GM23248 (cell line): ENCODE measurements at regions not wholly inside any gene's neighbourhood (a gene's known extent, or its start where the extent isn't known, plus 50 kb on each side); places are given as distances from the start of the nearest gene placed in this dataset.
"Not testable (repeated sequence)": the region's sequence is repeated elsewhere in the genome, so short reads cannot be mapped to it uniquely, and the experiment has no call there.

Source experiments
- DNase-seq: peaks from one replicate; pipeline ENCODE4 v3.0.0-alpha.2; 2015
- H2AFZ ChIP-seq: fragments of 200-600 bp; sonication (generic); 2 replicates; pipeline ENCODE4 v1.6.1; 2016; ENCODE audit warnings: antibody characterized with exemption
- H3F3A ChIP-seq: fragments of 200-600 bp; sonication (generic); 2 replicates; pipeline ENCODE4 v1.6.1; 2016; ENCODE audit warnings: mild to moderate bottlenecking, antibody characterized with exemption, mixed run types; ENCODE audit not compliant: insufficient read depth
- H3K27ac ChIP-seq: fragments of 200-600 bp; sonication (generic); 2 replicates; pipeline ENCODE4 v1.5.1; 2016; ENCODE audit warnings: mild to moderate bottlenecking
- H3K27me3 ChIP-seq: fragments of 200-600 bp; sonication (generic); replicated peaks from 2 replicates; pipeline ENCODE4 v1.6.1; 2016; ENCODE audit warnings: mild to moderate bottlenecking; ENCODE audit not compliant: insufficient read depth
- H3K36me3 ChIP-seq: fragments of 200-600 bp; sonication (generic); 2 replicates; pipeline ENCODE4 v1.6.1; 2016; ENCODE audit warnings: low read depth, mild to moderate bottlenecking
- H3K4me1 ChIP-seq: fragments of 200-600 bp; sonication (generic); 2 replicates; pipeline ENCODE4 v1.6.1; 2016; ENCODE audit warnings: mild to moderate bottlenecking; ENCODE audit not compliant: insufficient read depth
- H3K4me2 ChIP-seq: fragments of 200-600 bp; sonication (generic); one replicate; pipeline ENCODE4 v1.6.1; 2016; ENCODE audit warnings: mild to moderate bottlenecking; ENCODE audit not compliant: unreplicated experiment
- H3K4me3 ChIP-seq: fragments of 200-600 bp; sonication (generic); 2 replicates; pipeline ENCODE4 v1.5.1; 2016; ENCODE audit warnings: mild to moderate bottlenecking
- H3K79me2 ChIP-seq: fragments of 200-600 bp; sonication (generic); 2 replicates; pipeline ENCODE4 v1.6.1; 2016; ENCODE audit warnings: mild to moderate bottlenecking; ENCODE audit not compliant: insufficient read depth
- H3K9ac ChIP-seq: fragments of 200-600 bp; sonication (generic); 2 replicates; pipeline ENCODE4 v1.6.1; 2016; ENCODE audit warnings: mild to moderate bottlenecking
- H3K9me2 ChIP-seq: fragments of 200-600 bp; sonication (generic); 2 replicates; pipeline ENCODE4 v1.6.1; 2016; ENCODE audit warnings: mixed run types, mild to moderate bottlenecking, moderate library complexity; ENCODE audit not compliant: insufficient read depth
- H3K9me3 ChIP-seq: fragments of 200-600 bp; sonication (generic); one replicate; pipeline ENCODE4 v1.6.1; 2017; ENCODE audit warnings: low read depth
- H4K20me1 ChIP-seq: fragments of 200-600 bp; sonication (generic); 2 replicates; pipeline ENCODE4 v1.6.0; 2016; ENCODE audit not compliant: insufficient read depth
- EZH2 ChIP-seq: fragments of 200-600 bp; sonication (generic); IDR thresholded peaks from 2 replicates; pipeline ENCODE4 v1.6.1; 2018; ENCODE audit warnings: antibody characterized with exemption, mild to moderate bottlenecking; ENCODE audit not compliant: insufficient read depth, poor library complexity, severe bottlenecking
- EZH2phosphoT487 ChIP-seq: fragments of 200-600 bp; sonication (generic); IDR thresholded peaks from 2 replicates; pipeline ENCODE4 v1.6.1; 2018; ENCODE audit warnings: antibody characterized with exemption, moderate library complexity, mild to moderate bottlenecking, low read depth; ENCODE audit not compliant: insufficient read depth
- WGBS, 2 experiments: methylation state at CpG; one replicate each; pipeline ENCODE4 v1.1.6; 2015 to 2017; ENCODE audit warnings: low lambda C conversion rate in 2 of 2, low coverage in 1 of 2; ENCODE audit errors: missing lambda C conversion rate in 2 of 2; 5-methylcytosine and 5-hydroxymethylcytosine counted together
- in situ Hi-C: fragments of 300-500 bp; cut with MboI; formaldehyde crosslinking; loops from 2 replicates; pipeline ENCODE4 v1.15.0; 2020

DNA sequence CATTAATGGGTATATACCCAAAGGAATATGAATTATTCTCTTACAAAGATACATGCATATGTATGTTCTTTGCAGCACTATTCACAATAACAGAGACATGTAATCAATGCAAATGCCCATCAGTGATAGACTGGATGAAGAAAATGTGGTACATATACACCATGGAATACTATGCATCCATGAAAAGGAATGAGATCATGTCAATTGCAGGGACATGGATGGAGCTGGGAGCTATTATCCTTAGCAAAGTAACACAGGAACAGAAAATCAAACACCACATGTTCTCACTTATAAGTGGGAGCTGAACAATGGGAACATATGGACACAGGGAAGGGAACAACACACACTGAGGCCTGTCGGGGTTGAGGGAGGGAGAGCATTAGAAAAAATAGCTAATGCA lies 141.1 kb upstream of the HS3ST4 start:
- no peak overlapping the region for H3K9ac ChIP-seq
- H3K9me3 ChIP-seq, result no peaks in the 10 kb centered on the region
- WGBS, 2 experiments, result 5 to 11% methylated on average over 1 of the region's 1 CpG
- H3K4me1 ChIP-seq, result no peaks in the 10 kb centered on the region
- H4K20me1 ChIP-seq, result no peaks in the 10 kb centered on the region
- H3K4me2 ChIP-seq, result no peak overlapping the region
- H3K79me2 ChIP-seq, result no peaks in the 10 kb centered on the region
- in situ Hi-C loops, result no loop called here
- H3K4me3 ChIP-seq, result no peak overlapping the region
- H3K27ac ChIP-seq, result no peak overlapping the region
- no peak for DNase-seq
- H3K36me3 ChIP-seq, result no peaks in the 10 kb centered on the region
- no peak overlapping the region for H2AFZ ChIP-seq
- H3K9me2 ChIP-seq, result no peaks in the 10 kb centered on the region
- H3K27me3 ChIP-seq, result no peaks in the 10 kb centered on the region
- TF ChIP-seq EZH2 (no peak), EZH2phosphoT487 (no peak)
- no peaks in the 10 kb centered on the region for H3F3A ChIP-seq

DNA sequence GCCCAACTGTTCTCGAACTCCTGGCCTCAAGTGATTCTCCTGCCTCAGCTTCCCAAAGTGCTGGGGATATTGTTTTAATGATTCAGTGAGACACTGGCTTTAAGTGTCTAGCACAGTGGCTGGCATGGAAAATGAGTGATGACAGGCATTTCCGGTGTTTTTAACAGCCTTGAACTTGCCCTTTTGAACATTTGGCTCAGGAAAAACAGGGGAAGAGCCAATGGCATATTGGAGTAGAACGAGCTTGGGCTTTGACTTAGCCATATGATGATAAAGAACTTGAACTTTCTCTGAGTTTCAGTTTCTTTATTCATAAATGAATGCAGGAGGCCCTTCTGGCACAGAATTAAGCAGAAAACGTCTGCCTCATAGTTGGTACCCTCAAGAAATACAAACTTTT lies 145.0 kb upstream of the HS3ST4 start:
- no peak for DNase-seq
- no peaks in the 10 kb centered on the region for H3K9me2 ChIP-seq
- no peak overlapping the region for H3K9ac ChIP-seq
- H3K4me2 ChIP-seq, result no peak overlapping the region
- no peak overlapping the region for H3K27ac ChIP-seq
- in situ Hi-C loops, result no loop called here
- no peaks in the 10 kb centered on the region for H3K36me3 ChIP-seq
- TF ChIP-seq EZH2phosphoT487 (no peak), EZH2 (no peak)
- WGBS, 2 experiments, result 2 to 5% methylated on average over 4 of the region's 4 CpGs
- no peak overlapping the region for H3K4me3 ChIP-seq
- no peaks in the 10 kb centered on the region for H3K79me2 ChIP-seq
- H4K20me1 ChIP-seq, result no peaks in the 10 kb centered on the region
- no peak overlapping the region for H2AFZ ChIP-seq
- H3K9me3 ChIP-seq, result no peaks in the 10 kb centered on the region
- no peaks in the 10 kb centered on the region for H3F3A ChIP-seq
- no peaks in the 10 kb centered on the region for H3K4me1 ChIP-seq
- no peaks in the 10 kb centered on the region for H3K27me3 ChIP-seq

DNA sequence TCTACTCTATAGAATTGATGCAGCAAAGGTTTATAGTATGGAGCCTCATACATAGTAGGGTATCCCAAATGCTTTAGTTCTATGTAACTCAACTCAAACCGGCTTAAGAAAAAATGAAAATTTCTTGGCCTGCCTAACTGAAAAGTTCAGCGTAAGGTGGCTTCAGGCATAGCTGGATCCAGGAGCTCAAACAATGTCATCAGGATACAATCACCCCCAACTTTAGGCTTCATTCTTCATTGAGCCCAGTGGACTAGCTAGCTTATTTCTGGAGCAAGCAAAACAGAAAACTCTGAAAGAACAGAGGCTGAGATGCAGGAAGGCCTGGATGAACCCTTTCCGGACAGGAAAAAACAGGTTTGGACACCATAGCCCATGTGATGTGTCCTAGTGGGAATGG lies 147.5 kb upstream of the HS3ST4 start:
- Histone ChIP-seq H3F3A (no peaks in the 10 kb centered on the region), H3K36me3 (no peaks in the 10 kb centered on the region), H3K27ac (no peak overlapping the region), H3K4me2 (no peak overlapping the region), H3K9ac (no peak overlapping the region), H3K9me3 (no peaks in the 10 kb centered on the region), H3K27me3 (no peaks in the 10 kb centered on the region), H3K9me2 (no peaks in the 10 kb centered on the region), H4K20me1 (no peaks in the 10 kb centered on the region), H3K4me3 (no peak overlapping the region), H3K4me1 (no peaks in the 10 kb centered on the region), H2AFZ (no peak overlapping the region), H3K79me2 (no peaks in the 10 kb centered on the region)
- in situ Hi-C loops, result no loop called here
- DNase-seq, result no peak
- WGBS, 2 experiments, result 43 to 58% methylated on average over 3 of the region's 3 CpGs
- TF ChIP-seq EZH2 (no peak), EZH2phosphoT487 (no peak)

DNA sequence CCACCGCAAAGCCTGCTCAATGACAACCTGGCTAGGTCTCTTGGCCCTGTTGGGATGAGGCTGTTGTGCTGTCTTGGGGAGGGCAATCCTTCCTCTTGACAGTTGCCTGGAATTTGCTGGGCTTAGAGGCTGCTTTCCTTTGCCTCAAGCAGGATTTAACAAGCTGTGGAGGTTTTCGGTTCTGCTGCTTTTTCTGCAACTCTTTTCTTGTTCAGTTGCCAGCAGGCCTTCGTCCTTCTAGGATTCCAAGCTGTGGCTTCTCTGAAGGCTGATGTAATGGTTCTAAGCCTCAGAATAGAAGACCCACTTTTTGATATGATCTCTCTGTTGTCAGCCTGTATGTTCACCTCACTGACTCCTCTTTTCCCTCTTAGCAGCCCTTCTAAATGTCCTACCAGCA lies 149.5 kb upstream of the HS3ST4 start:
- H3K27me3 ChIP-seq, result no peaks in the 10 kb centered on the region
- 0 to 4% methylated on average over 3 of the region's 3 CpGs for WGBS, 2 experiments
- H3F3A ChIP-seq, result no peaks in the 10 kb centered on the region
- no peaks in the 10 kb centered on the region for H4K20me1 ChIP-seq
- no peak overlapping the region for H2AFZ ChIP-seq
- no peak overlapping the region for H3K4me3 ChIP-seq
- H3K4me1 ChIP-seq, result no peaks in the 10 kb centered on the region
- no peaks in the 10 kb centered on the region for H3K36me3 ChIP-seq
- no peak overlapping the region for H3K9ac ChIP-seq
- TF ChIP-seq EZH2 (no peak), EZH2phosphoT487 (no peak)
- in situ Hi-C loops, result no loop called here
- H3K4me2 ChIP-seq, result no peak overlapping the region
- no peak for DNase-seq
- no peak overlapping the region for H3K27ac ChIP-seq
- no peaks in the 10 kb centered on the region for H3K79me2 ChIP-seq
- no peaks in the 10 kb centered on the region for H3K9me2 ChIP-seq
- no peaks in the 10 kb centered on the region for H3K9me3 ChIP-seq

DNA sequence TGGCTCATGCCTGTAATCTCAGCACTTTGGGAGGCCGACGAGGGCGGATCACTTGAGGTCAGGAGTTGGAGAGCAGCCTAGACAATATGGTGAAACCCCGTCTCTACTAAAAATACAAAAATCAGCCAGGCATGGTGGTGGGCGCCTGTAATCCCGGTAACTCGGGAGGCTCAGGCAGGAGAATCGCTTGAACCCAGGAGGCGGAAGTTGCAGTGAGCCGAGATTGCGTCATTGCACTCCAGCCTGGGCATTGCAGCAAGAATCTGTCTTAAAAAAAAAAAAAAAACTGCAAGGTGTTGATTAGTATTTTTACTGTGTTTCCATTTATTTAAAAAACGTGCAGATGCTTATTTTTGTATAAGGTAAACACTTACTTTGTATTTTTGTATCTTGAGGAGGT lies 152.0 kb upstream of the HS3ST4 start:
- H3K4me1 ChIP-seq, DNase-seq, H3K9me2 ChIP-seq, H3K4me2 ChIP-seq, H3K79me2 ChIP-seq, H3K9me3 ChIP-seq, H2AFZ ChIP-seq, H3K4me3 ChIP-seq, H3K9ac ChIP-seq, H3K27me3 ChIP-seq, H4K20me1 ChIP-seq, H3F3A ChIP-seq, H3K36me3 ChIP-seq, H3K27ac ChIP-seq, in situ Hi-C loops: not testable (repeated sequence)
- WGBS, 2 experiments, result 42 to 46% methylated on average over 12 of the region's 12 CpGs
